MM.1S (cell line): ENCODE measurements at regions not wholly inside any gene's neighbourhood (a gene's known extent, or its start where the extent isn't known, plus 50 kb on each side); places are given as distances from the start of the nearest gene placed in this dataset.

Source experiments
- CTCF ChIP-seq: fragments of 300-600 bp; sonication (generic); IDR thresholded peaks from 2 replicates; pipeline ENCODE4 v1.5.1; 2016; ENCODE audit warnings: antibody characterized with exemption, low read length, mixed read lengths
- EZH2 ChIP-seq: fragments of 300-600 bp; sonication (generic); optimal IDR thresholded peaks from 2 replicates; pipeline ENCODE3; 2017; ENCODE audit warnings: low read depth, mild to moderate bottlenecking, antibody characterized with exemption, low read length, mixed read lengths
- EZH2phosphoT487 ChIP-seq: fragments of 300-600 bp; sonication (generic); IDR thresholded peaks from 2 replicates; pipeline ENCODE4 v1.6.1; 2018; ENCODE audit warnings: antibody characterized with exemption, low read length

- TF ChIP-seq EZH2 (no peak), CTCF (no peak), EZH2phosphoT487 (no peak)
Observed at GRCh38 chr16:26697807-26698206, 368.9 kb upstream of the C16orf82 start.
